Suprapubic skin (tissue), 4 donors: ENCODE measurements at regions not wholly inside any gene's neighbourhood (a gene's known extent, or its start where the extent isn't known, plus 50 kb on each side); places are given as distances from the start of the nearest gene placed in this dataset.

Experiments
- CTCF ChIP-seq, 2 donors: fragments of 200-600 bp in 1 of 2; fragments of 450-650 bp in 1 of 2; sonication (generic) in 1 of 2; IDR thresholded peaks; one replicate each; pipeline ENCODE4 v1.5.1; 2016 to 2019; ENCODE audit warnings: antibody characterized with exemption in 2 of 2, mild to moderate bottlenecking in 1 of 2, moderate library complexity in 1 of 2
- EP300 ChIP-seq: sonication (generic); formaldehyde crosslinking; IDR thresholded peaks from one replicate; pipeline ENCODE4 v1.6.1; 2017; ENCODE audit warnings: antibody characterized with exemption
- POLR2A ChIP-seq, 2 donors: fragments of 450-650 bp; IDR thresholded peaks; one replicate each; pipeline ENCODE4 v1.6.1; 2017; ENCODE audit warnings: antibody characterized with exemption in 2 of 2, mild to moderate bottlenecking in 2 of 2, moderate library complexity in 2 of 2
- POLR2AphosphoS5 ChIP-seq, 3 donors: sonication (generic); formaldehyde crosslinking; IDR thresholded peaks; one replicate each; pipeline ENCODE4 v1.6.1; 2017; ENCODE audit warnings: antibody characterized with exemption in 3 of 3

DNA sequence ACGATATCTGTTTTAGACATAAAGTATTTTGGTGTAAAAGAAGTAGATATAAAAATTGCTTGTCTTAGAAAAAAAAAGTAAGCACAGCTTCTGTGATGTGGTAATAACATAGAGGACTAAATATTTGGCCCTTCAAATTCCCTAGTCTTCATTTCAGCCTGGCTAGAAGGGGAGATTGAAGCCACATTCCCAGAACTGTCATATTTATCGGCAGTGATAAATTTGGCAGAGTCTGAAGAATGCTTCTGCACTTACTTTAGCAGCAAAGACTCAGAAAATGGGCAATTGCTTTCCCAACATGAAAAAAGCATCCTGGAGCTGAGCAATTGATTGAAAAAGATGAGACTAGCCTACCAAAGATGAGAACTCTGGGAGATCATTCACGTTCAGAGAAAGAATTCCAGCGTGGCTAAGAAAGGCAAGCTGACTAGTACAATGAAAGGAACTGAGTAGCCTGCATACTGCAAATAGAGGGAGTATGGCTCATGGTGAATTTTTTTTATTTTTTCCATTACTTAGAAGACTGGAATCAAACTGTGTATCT is 278.7 kb upstream of the KLHL29 start:
- TF ChIP-seq POLR2A (IDR thresholded peaks at IDR 0.05) (no peak), CTCF (IDR thresholded peaks at IDR 0.05) (no peak), POLR2AphosphoS5 (IDR thresholded peaks at IDR 0.05) (no peak), EP300 (no peak)
